Activated T-cell treated with anti-CD3 and anti-CD28 coated beads for 1 hour (primary cell): ENCODE measurements at regions not wholly inside any gene's neighbourhood (a gene's known extent, or its start where the extent isn't known, plus 50 kb on each side); places are given as distances from the start of the nearest gene placed in this dataset.
"Not testable (repeated sequence)": the region's sequence is repeated elsewhere in the genome, so short reads cannot be mapped to it uniquely, and the experiment has no call there.

ENCODE experiments used
- DNase-seq: peaks from one replicate; pipeline ENCODE4 v3.0.0-alpha.2; 2020; ENCODE audit warnings: low read depth

DNA sequence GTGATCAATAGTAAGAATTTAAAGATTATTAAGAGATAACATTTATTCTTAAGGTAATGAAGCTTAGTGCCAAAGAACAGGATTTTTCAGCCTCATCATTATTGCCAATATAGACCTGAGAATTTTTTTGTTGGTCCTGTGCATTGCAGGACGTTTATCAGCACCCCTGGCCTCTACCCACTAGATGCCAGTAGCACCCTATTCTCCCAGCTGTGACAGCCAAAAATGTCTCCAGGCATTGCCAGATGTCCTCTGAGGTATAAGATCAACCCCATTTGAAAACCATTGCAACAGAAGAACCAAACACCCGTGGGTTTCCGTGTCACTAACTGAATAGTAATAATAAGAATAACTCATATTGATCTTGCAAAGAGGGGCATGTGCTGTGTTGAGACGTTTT, 700.0 kb upstream of the SOX11 start:
- DNase-seq = no peak

DNA sequence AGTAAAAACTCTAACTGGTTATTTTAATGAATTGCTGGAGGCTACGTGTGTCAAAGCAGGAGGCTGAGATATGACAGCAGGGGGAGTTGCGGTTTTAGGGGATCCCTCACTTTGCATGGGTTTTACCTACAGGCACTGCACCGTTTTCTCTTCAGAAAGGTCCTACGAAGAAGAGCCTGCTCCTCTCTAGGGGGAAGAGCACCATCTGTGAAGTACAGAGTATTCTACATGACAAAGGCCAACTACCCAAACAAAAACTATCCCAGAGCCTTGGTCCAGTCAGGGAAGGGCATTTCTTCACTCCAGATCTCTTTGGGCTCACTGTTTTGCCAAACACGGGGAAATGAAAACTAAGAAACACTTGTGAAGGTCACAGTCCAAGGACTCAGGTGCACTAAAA, 696.7 kb upstream of the SOX11 start:
- DNase-seq = no peak

DNA sequence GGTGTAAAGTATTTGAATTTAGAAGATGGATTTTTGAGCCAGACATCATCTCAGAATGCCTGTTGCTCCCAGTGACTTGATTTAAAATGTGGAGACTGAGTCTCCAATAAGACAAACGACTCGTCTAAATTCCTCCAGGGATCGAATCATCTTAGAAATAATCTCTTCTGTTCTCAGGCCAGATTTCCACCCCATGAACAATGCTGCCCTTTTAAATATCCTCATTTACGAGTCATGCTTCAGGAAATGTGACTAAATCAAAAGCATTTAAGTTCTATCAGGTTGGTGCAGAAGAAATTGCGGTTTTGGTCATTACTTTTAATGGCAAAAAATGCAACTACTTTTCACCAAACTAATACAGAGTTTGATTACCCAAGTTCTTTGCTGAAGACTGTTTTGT, 684.6 kb upstream of the SOX11 start:
- no peak for DNase-seq

DNA sequence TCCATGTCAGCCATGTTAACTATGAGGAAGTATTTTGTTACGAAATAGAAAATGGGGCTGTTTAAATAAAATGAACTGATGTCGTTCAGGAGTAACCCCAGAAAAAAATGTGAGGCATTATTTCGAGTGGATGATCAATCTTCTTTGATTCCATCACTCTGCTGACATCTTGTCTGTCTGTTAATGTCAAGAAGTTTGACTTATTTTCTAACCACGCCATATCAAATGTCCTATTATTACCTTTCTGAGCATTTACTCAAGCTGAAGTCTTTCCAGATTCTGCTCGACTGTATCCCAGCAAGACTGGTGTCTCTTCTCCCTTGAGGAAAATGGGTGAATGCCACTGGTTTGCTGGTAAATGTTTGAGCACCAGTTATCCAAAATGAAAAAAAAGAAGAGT, 672.9 kb upstream of the SOX11 start:
- DNase-seq = no peak

DNA sequence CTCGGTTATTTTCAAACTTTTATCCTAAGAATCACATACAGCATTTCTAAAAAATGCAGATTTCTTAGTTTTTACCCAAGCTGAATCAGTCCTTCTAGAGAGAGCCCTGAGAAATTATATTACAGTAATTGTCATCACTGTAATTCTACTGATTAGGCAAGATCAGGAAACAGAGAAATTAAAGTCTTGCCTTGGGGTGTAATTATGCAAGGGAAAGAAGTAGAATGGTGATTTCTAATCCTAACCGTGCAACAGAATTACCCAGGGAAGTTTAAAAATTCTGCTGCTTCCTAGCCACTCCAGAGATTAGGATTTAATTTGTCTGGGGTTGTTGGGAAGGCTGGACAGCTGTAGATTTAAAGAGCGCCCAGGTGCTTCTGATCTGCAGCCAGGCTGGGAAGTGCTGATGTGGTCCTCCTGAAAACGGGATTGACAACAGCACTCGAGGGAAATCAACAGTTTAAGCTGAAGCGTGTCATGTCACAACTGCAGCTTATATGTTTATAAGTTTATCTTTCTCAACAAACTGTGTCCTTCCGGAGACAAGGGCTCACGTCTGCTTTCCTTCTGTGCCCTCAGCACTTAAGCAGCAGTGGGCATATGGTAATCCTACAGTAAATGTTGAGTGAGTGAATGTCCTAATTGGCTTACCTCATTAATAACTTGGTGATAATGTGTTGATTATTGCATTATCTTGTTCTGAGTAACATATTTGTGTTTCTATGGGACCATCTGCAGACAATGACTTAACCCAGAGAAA, 671.9 kb upstream of the SOX11 start:
- DNase-seq = no peak

DNA sequence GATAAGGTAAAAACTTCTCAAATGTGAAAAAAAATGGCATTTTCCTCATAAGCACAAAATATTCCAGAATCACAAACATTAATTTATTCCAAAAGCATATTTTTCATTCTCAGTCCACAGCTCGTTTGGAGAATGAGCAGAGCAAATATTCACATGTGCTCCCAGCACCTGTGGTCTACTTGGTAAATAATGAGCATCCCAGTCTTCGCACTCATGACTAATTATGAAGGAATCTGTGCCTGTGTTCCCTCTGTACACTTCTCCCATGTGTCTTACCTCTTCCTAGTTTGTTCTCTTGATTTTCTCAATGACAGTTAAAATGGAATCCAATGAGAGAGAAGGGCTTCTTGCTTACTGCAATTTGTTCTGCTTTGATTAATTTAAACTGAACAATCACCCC, 671.0 kb upstream of the SOX11 start:
- DNase-seq = no peak

DNA sequence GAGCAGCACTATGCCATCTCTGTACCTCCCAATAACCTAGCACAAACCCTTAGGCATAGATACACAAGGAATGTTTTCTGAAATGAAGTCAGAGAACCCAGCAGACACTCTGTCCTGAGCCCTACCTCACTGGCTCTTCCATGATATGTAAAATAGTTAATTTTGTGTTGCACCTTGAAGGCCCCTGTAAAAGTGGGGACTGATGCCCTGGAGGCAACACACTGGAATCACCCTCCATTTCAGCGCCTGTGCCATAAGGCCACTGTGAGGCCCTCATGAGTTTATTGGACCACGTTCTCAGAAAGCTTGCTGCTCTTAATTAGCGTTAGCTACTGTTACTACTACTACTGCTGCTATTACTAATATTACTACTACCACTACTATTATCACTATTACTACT, 670.1 kb upstream of the SOX11 start:
- no peak for DNase-seq

DNA sequence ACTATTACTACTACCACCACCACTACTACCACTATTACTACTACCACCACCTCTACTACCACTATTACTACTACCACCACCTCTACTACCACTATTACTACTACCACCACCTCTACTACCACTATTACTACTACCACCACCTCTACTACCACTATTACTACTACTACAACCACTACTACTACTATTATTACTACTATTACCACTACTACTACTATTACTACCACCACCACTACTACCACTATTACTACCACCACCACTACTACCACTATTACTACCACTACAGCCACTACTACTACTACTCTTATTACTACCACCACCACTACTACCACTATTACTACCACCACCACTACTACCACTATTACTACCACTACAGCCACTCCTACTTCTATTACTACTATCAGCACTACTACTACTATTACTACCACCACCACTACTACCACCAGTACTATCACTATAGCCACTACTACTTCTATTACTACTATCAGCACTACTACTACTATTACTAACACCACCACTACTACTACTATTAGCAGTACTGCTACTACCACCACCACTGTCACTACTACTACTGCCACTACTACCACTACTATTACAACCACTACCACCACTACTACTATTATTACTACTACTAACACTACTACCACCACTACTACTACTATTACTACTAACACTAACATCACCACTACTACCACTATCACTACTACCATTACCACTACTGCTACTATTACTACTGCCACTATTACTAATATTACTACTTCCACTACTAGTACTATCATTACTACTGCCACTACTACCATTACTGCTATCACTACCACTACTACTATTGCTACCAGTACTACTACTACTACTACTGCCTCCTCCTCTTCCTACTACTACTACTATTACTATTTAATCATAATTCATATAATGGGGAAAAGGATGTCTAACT, 669.2 kb upstream of the SOX11 start:
- not testable (repeated sequence) for DNase-seq

DNA sequence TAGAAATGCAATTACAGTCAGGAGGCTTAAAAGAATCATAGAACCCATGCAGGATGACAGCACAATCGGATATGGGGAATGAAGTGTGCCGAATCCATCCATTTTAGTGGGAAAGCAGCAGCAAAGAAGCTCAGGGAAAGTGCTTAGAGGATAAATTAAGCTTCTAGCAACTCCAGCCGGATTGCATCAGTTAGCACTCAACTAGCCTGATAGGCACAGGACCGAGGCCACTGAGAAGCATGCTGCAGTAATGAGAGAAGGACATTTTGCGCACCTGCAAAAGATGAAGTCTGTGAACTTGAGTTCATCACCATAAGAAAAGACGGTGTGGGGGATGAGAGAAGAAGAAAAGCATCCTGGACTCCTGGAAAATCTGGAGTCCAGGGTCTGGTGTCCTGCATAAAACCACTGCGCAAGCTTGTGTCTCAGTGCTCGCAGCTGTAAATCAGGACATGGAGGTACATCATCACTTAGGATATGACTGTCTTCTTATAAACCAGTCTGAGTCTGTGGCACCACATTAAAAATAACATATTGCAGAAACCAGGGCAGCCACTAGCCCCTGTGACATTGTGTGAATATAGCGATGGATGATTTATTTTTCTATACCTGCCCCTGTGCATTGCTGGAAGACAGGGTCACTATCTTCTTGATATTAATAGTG, 665.5 kb upstream of the SOX11 start:
- DNase-seq = no peak

DNA sequence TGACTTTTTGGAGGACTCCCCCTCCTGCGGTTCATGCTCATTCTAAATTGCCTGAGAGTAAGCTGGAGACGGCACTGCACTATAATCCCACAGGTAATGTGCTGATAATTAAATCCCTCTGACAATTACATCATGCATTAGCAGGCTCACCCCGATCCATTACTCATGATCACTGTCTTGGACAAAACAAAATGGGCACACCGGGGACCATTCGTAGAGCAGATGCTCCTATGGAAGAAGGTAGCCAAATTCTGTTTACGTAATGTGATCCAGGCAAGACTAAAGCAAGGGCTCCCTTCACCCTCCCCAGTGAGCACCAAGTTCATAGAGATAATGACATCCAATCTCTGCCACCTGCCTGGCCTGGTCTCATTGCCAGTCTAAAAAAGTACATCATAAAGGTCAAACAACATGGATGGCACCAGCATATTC, 657.1 kb upstream of the SOX11 start:
- no peak for DNase-seq

DNA sequence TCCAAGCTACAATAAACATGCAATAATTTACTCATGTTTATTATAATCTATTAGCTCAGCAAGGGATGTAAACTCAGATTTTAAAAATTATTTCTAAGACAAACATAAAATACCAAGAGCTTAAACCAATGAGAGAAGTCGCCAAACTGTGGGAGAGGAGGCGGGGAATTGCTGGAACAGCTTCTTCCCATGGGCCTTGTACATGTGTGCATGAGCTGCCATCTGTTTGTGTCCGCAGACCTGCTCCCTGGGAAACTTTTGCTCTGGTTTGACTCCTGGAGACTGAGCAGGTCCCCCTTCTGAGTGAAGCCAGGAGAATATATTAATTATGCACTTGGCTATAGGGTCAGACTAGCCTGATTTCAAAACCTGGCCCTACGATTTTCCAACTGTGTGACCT, 655.9 kb upstream of the SOX11 start:
- DNase-seq = no peak

DNA sequence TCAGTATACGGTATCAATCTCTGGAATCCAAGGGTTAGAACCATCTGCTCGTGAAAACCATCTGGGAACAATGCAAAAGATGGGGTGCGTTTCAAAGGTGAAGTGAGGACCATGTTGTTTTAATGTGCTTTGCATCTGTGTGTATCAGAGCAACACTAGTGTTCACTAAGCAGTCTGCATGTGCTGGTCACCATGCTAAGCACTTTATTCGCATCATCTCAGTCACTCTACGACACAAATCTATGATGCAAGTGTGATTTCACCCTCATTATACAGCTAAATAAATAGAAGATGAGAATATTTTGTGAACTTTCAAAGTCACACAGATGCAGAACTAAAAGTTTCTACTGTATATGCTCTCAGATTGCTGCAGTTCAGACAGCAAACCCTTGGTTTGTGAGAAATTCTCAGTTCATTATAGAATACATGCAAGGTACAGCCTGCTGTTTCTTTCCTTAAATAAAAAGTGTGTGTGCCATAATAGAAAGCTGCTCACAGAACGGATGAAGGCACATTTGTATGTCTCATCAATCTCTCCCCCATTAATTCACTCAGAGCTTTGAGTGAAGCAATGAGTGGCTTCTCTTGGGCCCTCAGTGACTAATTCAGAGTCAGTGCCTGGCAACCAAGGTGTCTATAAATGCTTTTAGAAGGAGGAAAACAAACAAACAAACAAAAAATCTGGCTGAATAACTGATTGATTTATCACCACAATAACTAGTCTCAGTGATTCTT, 652.8 kb upstream of the SOX11 start:
- no peak for DNase-seq

DNA sequence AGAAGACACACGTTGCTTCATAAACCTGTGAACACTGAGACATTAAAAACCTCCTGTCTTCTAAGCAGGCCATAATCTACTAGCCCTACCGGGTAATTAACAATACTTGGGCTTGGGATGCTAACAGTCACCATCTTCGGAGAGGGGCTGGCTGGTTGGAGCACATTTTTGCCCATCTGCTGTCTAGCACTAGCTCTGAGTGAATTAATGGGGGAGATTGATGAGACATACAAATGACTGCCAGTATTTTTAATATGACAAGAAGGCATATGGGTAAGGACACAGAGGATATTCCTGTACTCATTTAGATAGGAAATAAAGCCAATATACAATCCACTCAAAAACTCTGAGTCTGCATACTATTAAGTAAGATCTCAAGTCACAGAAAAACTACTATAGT, 651.6 kb upstream of the SOX11 start:
- DNase-seq = no peak

DNA sequence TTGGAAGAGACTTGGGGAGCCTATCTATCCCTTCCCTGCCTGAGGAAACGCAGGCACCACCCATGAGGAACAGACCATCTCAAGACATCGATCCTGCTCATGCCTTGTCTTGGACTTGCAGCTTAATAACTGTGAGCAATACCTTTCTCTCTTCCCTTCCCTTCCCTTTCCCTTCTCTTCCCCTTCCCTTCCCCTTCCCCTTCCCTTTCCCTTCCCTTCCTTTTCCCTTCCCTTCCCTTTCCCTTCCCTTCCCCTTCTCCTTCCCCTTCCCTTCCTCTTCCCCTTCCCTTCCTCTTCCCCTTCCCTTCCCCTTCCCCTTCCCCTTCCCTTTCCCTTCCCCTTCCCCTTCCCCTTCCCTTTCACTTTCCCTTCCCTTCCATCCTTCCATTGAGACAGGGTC, 650.7 kb upstream of the SOX11 start:
- no peak for DNase-seq

DNA sequence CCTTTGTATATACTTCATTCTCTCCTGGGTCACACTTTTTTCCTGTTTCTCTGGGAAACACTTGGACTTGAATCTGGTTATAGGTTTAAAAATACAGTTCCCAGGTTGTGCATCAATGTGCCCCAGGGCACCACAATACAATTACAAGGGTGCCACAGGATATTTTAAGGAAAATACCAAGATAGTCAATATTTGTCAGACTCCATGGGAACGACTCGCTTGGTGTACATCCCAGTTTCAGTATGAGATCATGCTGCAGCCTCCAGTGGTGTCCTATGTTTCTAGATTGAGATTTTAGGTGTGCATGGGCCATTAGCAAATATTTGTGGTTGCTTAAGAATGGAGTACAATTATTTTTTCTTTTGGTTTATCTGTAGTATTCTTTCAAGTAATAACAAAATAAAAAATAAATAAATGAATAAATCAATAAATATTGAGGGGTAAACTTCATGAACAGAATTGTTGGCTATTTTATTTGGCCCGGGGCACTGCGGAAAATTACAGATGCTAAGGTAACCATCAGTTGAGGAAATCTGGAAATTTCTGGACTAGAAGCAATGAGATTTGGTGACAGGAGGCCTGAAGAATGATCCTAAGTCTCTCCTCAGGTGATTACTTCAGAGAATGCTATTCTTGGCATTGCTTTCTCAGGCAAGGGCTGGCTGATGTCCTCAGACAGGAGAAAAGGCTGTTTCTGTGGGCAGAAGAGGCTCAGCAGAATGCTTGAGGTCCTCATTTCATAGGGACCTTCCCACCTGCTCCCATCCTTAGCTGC, 649.3 kb upstream of the SOX11 start:
- DNase-seq = no peak

DNA sequence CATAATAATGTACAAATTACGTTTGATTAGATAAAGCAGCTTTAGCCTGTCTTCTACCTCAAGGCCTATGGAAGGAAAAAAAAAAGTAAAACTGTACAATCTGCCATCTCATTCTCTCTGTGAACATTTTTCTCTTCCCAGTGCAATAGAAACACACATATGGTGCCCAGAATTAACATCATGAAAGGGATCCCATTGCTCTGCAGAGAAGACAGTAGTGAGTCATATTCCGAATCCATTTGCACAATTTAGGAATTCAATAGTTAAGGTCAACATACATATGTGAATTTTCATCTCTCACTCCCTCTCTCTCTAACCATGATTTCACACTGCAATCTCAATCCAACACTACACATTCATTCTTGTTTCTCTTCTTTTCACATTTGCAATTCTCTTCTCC, 640.9 kb upstream of the SOX11 start:
- no peak for DNase-seq

DNA sequence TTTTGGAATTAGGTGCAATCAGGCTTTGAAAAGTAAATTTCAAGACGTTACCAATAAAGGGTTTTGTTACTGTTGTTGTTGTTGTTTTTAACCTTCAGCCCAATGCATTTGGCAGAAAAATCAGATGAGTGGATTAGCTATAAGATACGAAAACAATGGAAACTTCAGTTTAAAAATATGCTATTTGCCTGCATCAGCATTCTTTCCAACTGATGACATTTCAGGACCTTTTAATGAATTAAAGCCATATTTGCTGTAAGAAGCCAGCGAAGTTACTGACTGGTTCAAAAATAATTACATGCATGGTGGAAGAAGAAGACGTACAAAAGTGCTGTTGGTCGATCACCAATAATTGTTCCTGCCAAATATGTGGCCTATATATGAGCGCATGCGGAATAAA, 639.3 kb upstream of the SOX11 start:
- no peak for DNase-seq

DNA sequence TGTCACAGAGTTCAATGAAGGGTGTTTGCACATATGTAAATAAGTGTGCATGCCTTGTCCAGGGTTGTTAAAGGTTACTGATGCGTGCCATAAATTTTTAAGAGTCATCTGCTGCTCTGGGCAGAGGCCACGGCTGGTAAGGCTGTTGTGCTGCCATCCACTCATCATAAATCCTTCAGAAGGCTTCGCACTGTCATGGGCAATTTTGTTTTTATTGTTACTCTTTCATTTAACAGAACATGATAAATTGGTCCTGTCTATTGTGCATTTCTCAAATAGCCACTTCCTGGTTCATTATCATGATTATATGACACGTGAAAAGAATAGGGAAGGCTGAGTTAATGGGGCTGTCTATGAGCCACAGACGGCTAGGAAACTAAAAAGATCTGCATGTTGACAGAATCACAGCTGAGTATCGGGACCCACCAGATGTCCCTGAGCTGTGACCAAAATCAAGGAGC, 634.3 kb upstream of the SOX11 start:
- no peak for DNase-seq

DNA sequence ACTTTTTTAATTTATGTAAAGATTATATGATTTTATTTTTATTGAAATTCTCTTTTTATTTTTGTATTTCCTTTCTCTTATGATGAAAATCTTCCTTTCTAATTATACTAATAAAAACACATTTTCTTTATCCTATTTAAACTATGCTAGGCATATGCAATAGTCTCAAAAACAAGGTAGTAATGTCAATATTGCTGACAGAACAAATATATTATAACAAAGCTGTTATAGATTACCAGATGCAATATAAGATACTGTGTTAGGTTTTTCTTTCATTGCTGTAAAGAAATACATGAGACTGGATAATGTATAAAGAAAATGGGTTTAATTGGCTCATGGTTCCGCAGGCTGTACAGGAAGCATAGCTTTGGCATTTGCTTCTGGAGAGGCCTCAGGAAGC, 631.2 kb upstream of the SOX11 start:
- DNase-seq = no peak

DNA sequence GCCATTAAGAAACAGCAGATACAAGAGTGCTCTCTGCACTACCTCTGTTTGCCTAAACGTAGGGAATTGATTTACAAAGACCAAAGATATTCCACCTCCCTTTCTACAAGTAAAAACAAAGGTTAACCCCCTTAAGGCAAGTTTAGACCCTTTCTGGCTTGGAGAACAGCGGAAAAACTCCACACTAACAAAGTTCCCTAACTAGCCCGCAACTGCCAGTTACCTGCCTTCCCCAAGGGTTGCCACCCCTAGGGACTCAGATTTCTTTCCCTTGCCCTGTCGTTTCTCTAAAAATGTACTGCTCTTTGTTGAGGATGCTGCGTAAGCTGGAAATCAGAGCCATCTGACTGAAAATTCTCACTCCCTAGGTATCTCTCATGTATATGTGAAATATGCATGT, 627.5 kb upstream of the SOX11 start:
- DNase-seq = no peak

DNA sequence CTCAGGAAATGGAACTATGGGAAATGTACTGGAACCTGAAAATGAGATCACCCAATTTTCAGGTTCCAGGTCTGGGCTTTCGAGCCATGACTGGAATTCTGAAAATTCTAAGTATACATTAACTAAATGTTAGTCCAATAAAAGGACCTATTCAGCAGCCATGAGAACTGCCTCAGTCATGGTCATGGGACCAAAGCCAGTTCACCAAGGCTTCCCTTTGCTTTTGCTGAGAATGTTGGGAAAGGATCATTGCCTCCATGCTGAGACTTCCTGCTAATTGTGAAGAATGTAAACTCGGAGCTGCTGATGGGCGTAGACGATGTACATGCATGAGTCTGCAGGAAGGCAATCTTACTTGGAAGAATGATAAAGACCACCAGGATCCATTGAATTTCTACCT, 624.4 kb upstream of the SOX11 start:
- DNase-seq = no peak
